T-cell (primary cell): ENCODE measurements at regions not wholly inside any gene's neighbourhood (a gene's known extent, or its start where the extent isn't known, plus 50 kb on each side); places are given as distances from the start of the nearest gene placed in this dataset.

Experiments used
- ATAC-seq, 4 experiments: fragments of 200-7000 bp in 3 of 4; fragments of 150-1000 bp in 1 of 4; cut with Tn5 transposase; replicated peaks in 1 of 4; 1 replicate in 3 of 4; 2 replicates in 1 of 4; pipeline ENCODE4 v1.10.0; 2021; ENCODE audit warnings: moderate library complexity in 3 of 4, mild to moderate bottlenecking in 2 of 4, moderate number of reproducible peaks in 1 of 4
- CTCF ChIA-PET, 2 donors: fragments of 300-600 bp; sonication (Branson Sonifier 250); formaldehyde crosslinking; loops; one replicate each; lab custom pipeline; 2022; ENCODE audit warnings: antibody characterized with exemption in 2 of 2; lab: Charles Lee
- POLR2A ChIA-PET, 2 donors: fragments of 300-600 bp; sonication (Branson Sonifier 250); formaldehyde crosslinking; loops; one replicate each; lab custom pipeline; 2022; ENCODE audit warnings: antibody characterized with exemption in 2 of 2; lab: Charles Lee
- DNase-seq, 35 experiments: peaks; one replicate each; pipeline versions ENCODE4 v3.0.0 to v3.0.0-alpha.2; 2013 to 2023
- H3K27ac ChIP-seq: one replicate; pipeline ENCODE4 v1.5.1; 2013; ENCODE audit warnings: low read length
- H3K27me3 ChIP-seq, 2 experiments: replicated peaks in 1 of 2; 1 replicate in 1 of 2; 2 replicates in 1 of 2; pipeline versions ENCODE4 v1.6.1 to v1.7.0; 2013; ENCODE audit warnings: low read length in 1 of 2, mixed read lengths in 1 of 2; ENCODE audit not compliant: control insufficient read depth in 2 of 2, insufficient read depth in 2 of 2; ENCODE audit errors: extremely low read depth in 1 of 2
- H3K36me3 ChIP-seq, 2 donors: 1 replicate in 1 of 2; 2 replicates in 1 of 2; pipeline versions ENCODE4 v1.6.1 to v1.7.0; 2013; ENCODE audit warnings: low read length in 1 of 2; ENCODE audit not compliant: control insufficient read depth in 2 of 2, insufficient read depth in 1 of 2; ENCODE audit errors: extremely low read depth in 1 of 2
- H3K4me1 ChIP-seq, 2 experiments: 1 replicate in 1 of 2; 2 replicates in 1 of 2; pipeline versions ENCODE4 v1.6.1 to v1.7.0; 2013; ENCODE audit warnings: low read length in 2 of 2, mixed read lengths in 1 of 2; ENCODE audit not compliant: insufficient read depth in 2 of 2, control insufficient read depth in 1 of 2; ENCODE audit errors: extremely low read depth in 1 of 2
- H3K4me3 ChIP-seq, 2 donors: 1 replicate in 1 of 2; 2 replicates in 1 of 2; pipeline versions ENCODE4 v1.5.1 to v1.7.0; 2013; ENCODE audit warnings: mild to moderate bottlenecking in 2 of 2, low read length in 1 of 2, moderate library complexity in 1 of 2; ENCODE audit not compliant: control insufficient read depth in 1 of 2; ENCODE audit errors: extremely low read depth in 1 of 2
- H3K9me3 ChIP-seq: 2 replicates; pipeline ENCODE4 v1.7.0; 2013
- H3K27ac Mint-ChIP-seq, 2 donors: one replicate each; pipeline ENCODE4 v1.8.0; 2020 to 2021; ENCODE audit warnings: mild to moderate bottlenecking in 2 of 2, mixed read lengths in 2 of 2
- H3K27me3 Mint-ChIP-seq, 2 donors: one replicate each; pipeline ENCODE4 v1.8.0; 2021 to 2022; ENCODE audit warnings: mixed read lengths in 2 of 2
- H3K36me3 Mint-ChIP-seq: one replicate; pipeline ENCODE4 v1.8.0; 2021; ENCODE audit warnings: mixed read lengths
- H3K4me1 Mint-ChIP-seq, 3 donors: one replicate each; pipeline ENCODE4 v1.8.0; 2020 to 2022; ENCODE audit warnings: mixed read lengths in 3 of 3, mild to moderate bottlenecking in 1 of 3
- H3K4me3 Mint-ChIP-seq, 3 donors: one replicate each; pipeline ENCODE4 v1.8.0; 2020 to 2022; ENCODE audit warnings: mild to moderate bottlenecking in 3 of 3, mixed read lengths in 3 of 3, moderate library complexity in 3 of 3
- H3K9me3 Mint-ChIP-seq, 3 donors: one replicate each; pipeline ENCODE4 v1.8.0; 2020 to 2022; ENCODE audit warnings: mixed read lengths in 3 of 3
- WGBS: methylation state at CpG from one replicate; pipeline ENCODE4 v1.1.5; 2013; ENCODE audit warnings: missing lambda C conversion rate; ENCODE audit not compliant: insufficient coverage; 5-methylcytosine and 5-hydroxymethylcytosine counted together

DNA sequence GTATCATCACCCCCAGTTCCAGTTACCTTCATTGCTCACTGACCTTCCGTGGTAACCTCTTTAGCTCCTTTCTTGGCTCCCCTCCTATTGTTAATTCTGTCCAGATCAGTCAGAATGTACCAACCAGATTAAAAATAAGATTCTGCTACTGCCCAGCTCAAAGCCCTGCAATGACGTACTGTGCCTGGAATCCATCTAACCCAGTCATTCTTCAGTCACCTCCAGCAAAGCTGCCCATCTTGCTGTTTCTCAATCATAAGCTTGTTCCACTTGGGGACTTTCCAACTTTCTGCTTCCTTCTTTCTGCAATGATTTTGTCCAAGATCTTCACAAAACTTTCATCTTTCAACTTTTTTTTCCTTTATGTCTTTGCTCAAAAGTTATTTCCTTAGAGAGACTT, 512.0 kb upstream of the ZNF385D start:
- Histone ChIP-seq H3K36me3 (no peaks in the 10 kb centered on the region), H3K9me3 (no peaks in the 10 kb centered on the region), H3K27ac (no peak overlapping the region), H3K27me3 (no peaks in the 10 kb centered on the region), H3K4me1 (no peaks in the 10 kb centered on the region), H3K4me3 (no peak overlapping the region)
- no peak for ATAC-seq
- H3K27me3 Mint-ChIP-seq, result no peaks in the 10 kb centered on the region
- POLR2A ChIA-PET, result no interaction called here
- H3K4me3 Mint-ChIP-seq, result no peak overlapping the region
- H3K36me3 Mint-ChIP-seq, result no peaks in the 10 kb centered on the region
- H3K4me1 Mint-ChIP-seq, result no peaks in the 10 kb centered on the region
- CTCF ChIA-PET, result no interaction called here
- no peak for DNase-seq
- H3K9me3 Mint-ChIP-seq, result peaks cover under 1 to 14% (median 12%) of the 10 kb centered on the region in 3 donors
- no peak overlapping the region for H3K27ac Mint-ChIP-seq
- WGBS, result 76% methylated on average over 2 of the region's 2 CpGs

DNA sequence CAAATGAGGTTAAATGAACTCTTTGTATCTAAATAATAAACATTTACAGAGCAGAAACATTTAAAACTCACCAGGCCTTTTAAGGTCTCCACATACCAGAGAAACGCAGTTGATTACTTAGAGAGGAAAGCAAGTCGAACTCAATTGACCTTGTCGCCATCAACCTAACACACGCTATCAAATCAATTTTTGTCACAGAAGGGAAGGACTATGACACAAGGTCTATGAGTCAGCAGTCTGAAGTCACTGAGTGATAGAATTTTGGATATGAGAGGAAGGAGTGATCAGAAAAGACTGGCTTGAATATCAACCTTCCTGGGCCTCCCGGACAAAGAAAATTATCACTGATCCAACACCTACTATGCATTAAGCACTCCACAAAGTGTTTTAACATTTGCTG, 514.4 kb upstream of the ZNF385D start:
- DNase-seq (no peak), ATAC-seq (no peak)
- H3K9me3 Mint-ChIP-seq, result peaks cover 0 to 18% (median 12%) of the 10 kb centered on the region in 3 donors
- Histone ChIP-seq H3K36me3 (no peaks in the 10 kb centered on the region), H3K4me3 (no peak overlapping the region), H3K27me3 (no peaks in the 10 kb centered on the region), H3K4me1 (no peaks in the 10 kb centered on the region), H3K9me3 (no peaks in the 10 kb centered on the region), H3K27ac (no peak overlapping the region)
- no peaks in the 10 kb centered on the region for H3K36me3 Mint-ChIP-seq
- no peak overlapping the region for H3K27ac Mint-ChIP-seq
- no peaks in the 10 kb centered on the region for H3K4me1 Mint-ChIP-seq
- H3K27me3 Mint-ChIP-seq, result no peaks in the 10 kb centered on the region
- POLR2A ChIA-PET, result no interaction called here
- CTCF ChIA-PET, result no interaction called here
- H3K4me3 Mint-ChIP-seq, result no peak overlapping the region
- no CpG with 5 or more reads among the region's 5 CpGs for WGBS

GRCh38 chr3:22269831-22270230, 518.8 kb upstream of the ZNF385D start:
- no peak for DNase-seq
- Histone ChIP-seq H3K27me3 (no peaks in the 10 kb centered on the region), H3K9me3 (no peaks in the 10 kb centered on the region), H3K4me3 (no peak overlapping the region), H3K27ac (no peak overlapping the region), H3K4me1 (no peaks in the 10 kb centered on the region), H3K36me3 (no peaks in the 10 kb centered on the region)
- peaks cover 2 to 11% (median 3%) of the 10 kb centered on the region in 3 donors for H3K9me3 Mint-ChIP-seq
- no peak overlapping the region for H3K27ac Mint-ChIP-seq
- H3K36me3 Mint-ChIP-seq, result no peaks in the 10 kb centered on the region
- H3K27me3 Mint-ChIP-seq, result no peaks in the 10 kb centered on the region
- H3K4me1 Mint-ChIP-seq, result no peaks in the 10 kb centered on the region
- ATAC-seq, result no peak
- H3K4me3 Mint-ChIP-seq, result no peak overlapping the region
- ChIA-PET CTCF (no interaction called here), POLR2A (no interaction called here)
- 71% methylated on average over 1 of the region's 2 CpGs for WGBS

GRCh38 chr3:22276351-22276750, 525.3 kb upstream of the ZNF385D start:
- no peaks in the 10 kb centered on the region for H3K4me1 Mint-ChIP-seq
- no peak overlapping the region for H3K4me3 Mint-ChIP-seq
- H3K27ac Mint-ChIP-seq, result no peak overlapping the region
- H3K27me3 Mint-ChIP-seq, result no peaks in the 10 kb centered on the region
- peaks cover 5 to 20% (median 7%) of the 10 kb centered on the region in 3 donors for H3K9me3 Mint-ChIP-seq
- H3K36me3 Mint-ChIP-seq, result no peaks in the 10 kb centered on the region
- ATAC-seq (no peak), DNase-seq (no peak)
- no peak overlapping the region for H3K4me3 ChIP-seq
- H3K36me3 ChIP-seq, result no peaks in the 10 kb centered on the region
- CTCF ChIA-PET, result no interaction called here
- WGBS, result no CpG with 5 or more reads among the region's 2 CpGs
- POLR2A ChIA-PET, result no interaction called here
- H3K9me3 ChIP-seq, result no peaks in the 10 kb centered on the region
- H3K27me3 ChIP-seq, result no peaks in the 10 kb centered on the region
- H3K4me1 ChIP-seq, result no peaks in the 10 kb centered on the region
- H3K27ac ChIP-seq, result no peak overlapping the region

GRCh38 chr3:22284559-22284958, 533.5 kb upstream of the ZNF385D start:
- ATAC-seq (no peak), DNase-seq (no peak)
- no peaks in the 10 kb centered on the region for H3K4me1 Mint-ChIP-seq
- H3K36me3 ChIP-seq, result no peaks in the 10 kb centered on the region
- H3K4me3 ChIP-seq, result no peak overlapping the region
- H3K27me3 Mint-ChIP-seq, result no peaks in the 10 kb centered on the region
- CTCF ChIA-PET, result no interaction called here
- H3K9me3 ChIP-seq, result no peaks in the 10 kb centered on the region
- H3K4me1 ChIP-seq, result no peaks in the 10 kb centered on the region
- H3K27me3 ChIP-seq, result no peaks in the 10 kb centered on the region
- H3K27ac ChIP-seq, result no peak overlapping the region
- WGBS, result no CpG with 5 or more reads among the region's 1 CpG
- no peak overlapping the region for H3K27ac Mint-ChIP-seq
- peaks cover 0 to 27% (median 6%) of the 10 kb centered on the region in 3 donors for H3K9me3 Mint-ChIP-seq
- no peaks in the 10 kb centered on the region for H3K36me3 Mint-ChIP-seq
- H3K4me3 Mint-ChIP-seq, result no peak overlapping the region
- POLR2A ChIA-PET, result no interaction called here

- no peaks in the 10 kb centered on the region for H3K27me3 Mint-ChIP-seq
- Histone ChIP-seq H3K4me1 (no peaks in the 10 kb centered on the region), H3K27ac (no peak overlapping the region), H3K9me3 (no peaks in the 10 kb centered on the region), H3K27me3 (no peaks in the 10 kb centered on the region), H3K4me3 (no peak overlapping the region), H3K36me3 (no peaks in the 10 kb centered on the region)
- no peak overlapping the region for H3K4me3 Mint-ChIP-seq
- no CpG with 5 or more reads among the region's 1 CpG for WGBS
- H3K9me3 Mint-ChIP-seq, result peaks cover 0 to 15% (median 2%) of the 10 kb centered on the region in 3 donors
- ATAC-seq, result no peak
- POLR2A ChIA-PET, result no interaction called here
- CTCF ChIA-PET, result no interaction called here
- no peak for DNase-seq
- no peak overlapping the region for H3K27ac Mint-ChIP-seq
- H3K36me3 Mint-ChIP-seq, result no peaks in the 10 kb centered on the region
- H3K4me1 Mint-ChIP-seq, result no peaks in the 10 kb centered on the region
These were observed 537.7 kb upstream of the ZNF385D start for GRCh38 chr3:22288756-22289155.

DNA sequence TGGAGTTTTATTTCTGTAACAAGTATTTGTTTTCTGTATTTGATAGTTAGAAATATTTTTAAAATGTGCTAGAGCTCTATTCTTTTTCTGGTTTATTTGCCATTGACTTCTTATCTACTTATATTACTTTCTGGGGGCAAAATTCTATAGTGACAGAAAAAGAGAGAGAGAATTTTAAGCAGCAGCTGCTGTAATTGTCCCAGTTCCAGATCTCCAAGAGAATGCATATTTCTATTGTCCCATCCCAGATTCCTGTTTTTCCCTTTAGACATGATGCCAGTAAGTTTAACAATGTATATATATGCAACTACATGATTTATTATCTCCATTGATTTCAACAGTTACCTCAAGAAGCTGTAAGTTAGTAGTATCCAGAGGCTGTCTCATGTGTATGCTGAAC, 541.7 kb upstream of the ZNF385D start:
- Histone ChIP-seq H3K9me3 (no peaks in the 10 kb centered on the region), H3K36me3 (no peaks in the 10 kb centered on the region), H3K27me3 (no peaks in the 10 kb centered on the region), H3K4me3 (no peak overlapping the region), H3K4me1 (no peaks in the 10 kb centered on the region), H3K27ac (no peak overlapping the region)
- Mint-ChIP-seq H3K27me3 (no peaks in the 10 kb centered on the region), H3K4me3 (no peak overlapping the region), H3K27ac (no peak overlapping the region), H3K9me3 (peaks cover 2 to 24% (median 4%) of the 10 kb centered on the region in 3 donors), H3K36me3 (no peaks in the 10 kb centered on the region), H3K4me1 (no peaks in the 10 kb centered on the region)
- ChIA-PET CTCF (no interaction called here), POLR2A (no interaction called here)
- ATAC-seq (no peak), DNase-seq (no peak)
